ENCODE measurements at regions not wholly inside any gene's neighbourhood (a gene's known extent, or its start where the extent isn't known, plus 50 kb on each side); places are given as distances from the start of the nearest gene placed in this dataset.

- no peak for TF ChIP-seq CTCF (IDR thresholded peaks at IDR 0.05; ENCODE audit: extremely low read depth in 1 of 2, insufficient read depth in 1 of 2, low read depth in 1 of 2, low read length in 2 of 2)
- no peak for TF ChIP-seq JUN (IDR thresholded peaks at IDR 0.05; ENCODE audit: borderline replicate concordance, insufficient read depth, insufficient read length, low read depth)
- no peak for TF ChIP-seq POLR2AphosphoS5 (IDR thresholded peaks at IDR 0.05; ENCODE audit: insufficient read depth, low read depth, low read length)
- no peak for TF ChIP-seq EZH2 (IDR thresholded peaks at IDR 0.05; ENCODE audit: borderline replicate concordance, low read depth, low read length, severe bottlenecking)
- no peak for TF ChIP-seq POLR2A (IDR thresholded peaks at IDR 0.05; ENCODE audit: low read depth, low read length)
- TF ChIP-seq MAX (IDR thresholded peaks at IDR 0.05; ENCODE audit: insufficient read depth, insufficient read length), result no peak
- no peak for TF ChIP-seq MYC (IDR thresholded peaks at IDR 0.05; ENCODE audit: low read depth, low read length)
- TF ChIP-seq GATA2 (IDR thresholded peaks at IDR 0.05; ENCODE audit: insufficient read depth, insufficient read length, low read depth, low read length), result no peak
- TF ChIP-seq FOS (IDR thresholded peaks at IDR 0.05; ENCODE audit: borderline replicate concordance, insufficient read depth, low read length), result no peak
Measured at GRCh38 chr20:12837646-12838045, 171.1 kb upstream of the SPTLC3 start.
